OCI-LY7 (cell line): ENCODE measurements at regions not wholly inside any gene's neighbourhood (a gene's known extent, or its start where the extent isn't known, plus 50 kb on each side); places are given as distances from the start of the nearest gene placed in this dataset.

ENCODE experiments used
- BruUV-seq: library from RNA; stranded (reverse); fragments of 400-500 nt; replicated peaks from 2 replicates; lab custom pipeline; 2021; lab: Mats Ljungman, UMichigan
- CTCF ChIA-PET: fragments of 300-600 bp; sonication (Branson Sonifier 250); formaldehyde crosslinking; loops from one replicate; lab custom pipeline; 2022; ENCODE audit warnings: antibody characterized with exemption; ENCODE audit not compliant: unreplicated experiment; lab: Charles Lee
- POLR2A ChIA-PET: fragments of 300-600 bp; sonication (Branson Sonifier 250); formaldehyde crosslinking; loops from one replicate; lab custom pipeline; 2022; ENCODE audit warnings: antibody characterized with exemption; lab: Charles Lee
- DNase-seq: peaks from one replicate; pipeline ENCODE4 v3.0.0-alpha.2; 2015; ENCODE audit warnings: low spot score
- H2AFZ ChIP-seq: fragments of 200-600 bp; sonication (generic), shearing (Covaris generic); 2 replicates; pipeline ENCODE4 v1.6.1; 2014; ENCODE audit warnings: mild to moderate bottlenecking, antibody characterized with exemption, low read length, moderate library complexity
- H3K27ac ChIP-seq: fragments of 200-600 bp; sonication (generic); 2 replicates; pipeline ENCODE4 v1.5.1; 2014; ENCODE audit warnings: mixed run types, low read depth, mild to moderate bottlenecking, moderate library complexity, low read length, inconsistent platforms; ENCODE audit not compliant: poor library complexity, severe bottlenecking
- H3K36me3 ChIP-seq: fragments of 200-600 bp; sonication (generic); 2 replicates; pipeline ENCODE4 v1.6.1; 2014; ENCODE audit warnings: mild to moderate bottlenecking, antibody characterized with exemption, low read length, moderate library complexity, mixed read lengths; ENCODE audit not compliant: insufficient read depth
- H3K4me1 ChIP-seq: fragments of 200-600 bp; sonication (generic); 2 replicates; pipeline ENCODE4 v1.5.1; 2014; ENCODE audit warnings: mild to moderate bottlenecking, low read length; ENCODE audit not compliant: insufficient read depth, poor library complexity, severe bottlenecking
- H3K4me2 ChIP-seq: fragments of 200-600 bp; sonication (generic); 2 replicates; pipeline ENCODE4 v1.6.1; 2014; ENCODE audit warnings: mild to moderate bottlenecking, low read length
- H3K4me3 ChIP-seq: fragments of 200-600 bp; sonication (generic); 2 replicates; pipeline ENCODE4 v1.5.1; 2014; ENCODE audit warnings: mild to moderate bottlenecking, low read depth, low read length; ENCODE audit not compliant: poor library complexity, severe bottlenecking
- H3K79me2 ChIP-seq: fragments of 200-600 bp; sonication (generic); 2 replicates; pipeline ENCODE4 v1.6.1; 2016; ENCODE audit warnings: low read depth, mild to moderate bottlenecking, low read length, moderate library complexity, mixed read lengths; ENCODE audit not compliant: insufficient read depth
- H3K9me2 ChIP-seq: fragments of 200-600 bp; sonication (generic); 2 replicates; pipeline ENCODE4 v1.6.1; 2016; ENCODE audit warnings: mild to moderate bottlenecking, low read length, mixed read lengths; ENCODE audit not compliant: insufficient read depth
- H3K9me3 ChIP-seq: fragments of 200-600 bp; sonication (generic); 2 replicates; pipeline ENCODE4 v1.6.1; 2014; ENCODE audit warnings: mild to moderate bottlenecking, mixed run types, low read length, mixed read lengths
- H4K20me1 ChIP-seq: fragments of 200-600 bp; sonication (generic); 2 replicates; pipeline ENCODE4 v1.6.1; 2014; ENCODE audit warnings: mild to moderate bottlenecking, antibody characterized with exemption, low read length, moderate library complexity, mixed read lengths; ENCODE audit not compliant: insufficient read depth
- CTCF ChIP-seq: fragments of 200-600 bp; sonication (generic); conservative IDR thresholded peaks from 2 replicates; pipeline ENCODE4 v1.5.1; 2014; ENCODE audit warnings: mild to moderate bottlenecking, antibody characterized with exemption, low read length, moderate library complexity, mixed read lengths
- EZH2phosphoT487 ChIP-seq: fragments of 200-600 bp; sonication (generic); IDR thresholded peaks from 2 replicates; pipeline ENCODE4 v1.6.1; 2018; ENCODE audit warnings: low read depth, borderline replicate concordance, mild to moderate bottlenecking, mixed run types, antibody characterized with exemption, low read length, moderate library complexity, mixed read lengths
- intact Hi-C: fragments of 100-400 bp; cut with micrococcal nuclease; formaldehyde crosslinking; loops from one replicate; pipeline ENCODE4 v1.10.0; 2022; ENCODE audit not compliant: unreplicated experiment

GRCh38 chr22:47238690-47239473 lies 476.4 kb downstream of the TBC1D22A start:
- Histone ChIP-seq H3K36me3 (no peaks in the 10 kb centered on the region), H3K4me2 (no peak overlapping the region), H3K9me3 (no peaks in the 10 kb centered on the region), H3K4me1 (no peaks in the 10 kb centered on the region), H2AFZ (no peak overlapping the region), H3K79me2 (no peaks in the 10 kb centered on the region), H4K20me1 (no peaks in the 10 kb centered on the region), H3K27ac (no peak overlapping the region), H3K4me3 (no peak overlapping the region), H3K9me2 (no peaks in the 10 kb centered on the region)
- CTCF ChIA-PET: no interaction called here
- POLR2A ChIA-PET: interaction anchor here (0.5 to 0.6 kb wide), 2 partner anchors 252 to 701 kb away, joined by 3 read pairs; no protein-coding TSS in a partner anchor
- intact Hi-C loops: no loop called here
- TF ChIP-seq EZH2phosphoT487 (no peak), CTCF (no peak)
- BruUV-seq: no TSS peak
- DNase-seq: no peak

- Histone ChIP-seq H3K9me3 (no peaks in the 10 kb centered on the region), H2AFZ (no peak overlapping the region), H3K36me3 (no peaks in the 10 kb centered on the region), H3K4me1 (no peaks in the 10 kb centered on the region), H3K79me2 (no peaks in the 10 kb centered on the region), H3K4me2 (no peak overlapping the region), H3K9me2 (no peaks in the 10 kb centered on the region), H3K27ac (no peak overlapping the region), H3K4me3 (no peak overlapping the region), H4K20me1 (no peaks in the 10 kb centered on the region)
- no peak for TF ChIP-seq EZH2phosphoT487
- TF ChIP-seq CTCF: no peak
- no peak for DNase-seq
- CTCF ChIA-PET: no interaction called here
- POLR2A ChIA-PET: interaction anchor here (0.6 kb wide), 1 partner anchor 253 kb away, joined by 3 read pairs; no protein-coding TSS in a partner anchor
- BruUV-seq: no TSS peak
- intact Hi-C loops: no loop called here
Measured at GRCh38 chr22:47237890-47238480, 475.5 kb downstream of the TBC1D22A start.

GRCh38 chr22:47236718-47237117 lies 474.3 kb downstream of the TBC1D22A start:
- intact Hi-C loops: no loop called here
- H3K4me3 ChIP-seq: no peak overlapping the region

More at GRCh38 chr22:47236718-47237117, 474.3 kb downstream of the TBC1D22A start:
- CTCF ChIA-PET: no interaction called here
- DNase-seq: no peak
- Histone ChIP-seq H2AFZ (no peak overlapping the region), H3K27ac (no peak overlapping the region), H3K79me2 (no peaks in the 10 kb centered on the region), H3K4me1 (no peaks in the 10 kb centered on the region), H3K9me2 (no peaks in the 10 kb centered on the region), H3K4me2 (no peak overlapping the region), H3K9me3 (no peaks in the 10 kb centered on the region), H3K36me3 (no peaks in the 10 kb centered on the region), H4K20me1 (no peaks in the 10 kb centered on the region)
- POLR2A ChIA-PET: no interaction called here
- no peak for TF ChIP-seq EZH2phosphoT487
- TF ChIP-seq CTCF: no peak
- BruUV-seq: no TSS peak
